ENCODE measurements at regions not wholly inside any gene's neighbourhood (a gene's known extent, or its start where the extent isn't known, plus 50 kb on each side); places are given as distances from the start of the nearest gene placed in this dataset.

DNA sequence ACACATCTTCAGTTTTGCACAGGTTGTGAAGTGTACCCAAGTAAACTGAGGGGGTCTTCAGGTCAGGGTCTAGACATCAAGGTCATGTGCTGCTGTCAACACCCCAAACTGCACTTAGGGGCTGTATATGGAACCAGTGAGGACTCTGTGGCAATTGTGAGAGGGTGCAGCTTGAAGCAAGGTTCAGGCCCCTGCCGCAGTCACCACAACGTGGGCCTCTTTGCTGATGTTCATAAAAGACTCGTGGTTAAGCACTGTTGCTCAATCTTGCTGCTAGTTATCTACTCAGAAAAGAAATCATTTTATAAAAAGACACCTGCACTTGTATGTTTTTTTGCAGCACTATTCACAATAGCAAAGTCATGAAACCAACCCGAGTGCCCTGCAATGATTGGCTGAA, 907.4 kb downstream of the UQCRFS1 start:
- TF ChIP-seq, protein P1, sequence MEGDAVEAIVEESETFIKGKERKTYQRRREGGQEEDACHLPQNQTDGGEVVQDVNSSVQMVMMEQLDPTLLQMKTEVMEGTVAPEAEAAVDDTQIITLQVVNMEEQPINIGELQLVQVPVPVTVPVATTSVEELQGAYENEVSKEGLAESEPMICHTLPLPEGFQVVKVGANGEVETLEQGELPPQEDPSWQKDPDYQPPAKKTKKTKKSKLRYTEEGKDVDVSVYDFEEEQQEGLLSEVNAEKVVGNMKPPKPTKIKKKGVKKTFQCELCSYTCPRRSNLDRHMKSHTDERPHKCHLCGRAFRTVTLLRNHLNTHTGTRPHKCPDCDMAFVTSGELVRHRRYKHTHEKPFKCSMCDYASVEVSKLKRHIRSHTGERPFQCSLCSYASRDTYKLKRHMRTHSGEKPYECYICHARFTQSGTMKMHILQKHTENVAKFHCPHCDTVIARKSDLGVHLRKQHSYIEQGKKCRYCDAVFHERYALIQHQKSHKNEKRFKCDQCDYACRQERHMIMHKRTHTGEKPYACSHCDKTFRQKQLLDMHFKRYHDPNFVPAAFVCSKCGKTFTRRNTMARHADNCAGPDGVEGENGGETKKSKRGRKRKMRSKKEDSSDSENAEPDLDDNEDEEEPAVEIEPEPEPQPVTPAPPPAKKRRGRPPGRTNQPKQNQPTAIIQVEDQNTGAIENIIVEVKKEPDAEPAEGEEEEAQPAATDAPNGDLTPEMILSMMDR (IDR thresholded peaks at IDR 0.05; ENCODE audit: low read depth, low read length, missing control alignments): no peak
- DNase-seq (ENCODE audit: extremely low read depth, low read depth): no peak
- H3K4me3 ChIP-seq (replicated peaks; ENCODE audit: low read depth, low read length): no peak overlapping the region

DNA sequence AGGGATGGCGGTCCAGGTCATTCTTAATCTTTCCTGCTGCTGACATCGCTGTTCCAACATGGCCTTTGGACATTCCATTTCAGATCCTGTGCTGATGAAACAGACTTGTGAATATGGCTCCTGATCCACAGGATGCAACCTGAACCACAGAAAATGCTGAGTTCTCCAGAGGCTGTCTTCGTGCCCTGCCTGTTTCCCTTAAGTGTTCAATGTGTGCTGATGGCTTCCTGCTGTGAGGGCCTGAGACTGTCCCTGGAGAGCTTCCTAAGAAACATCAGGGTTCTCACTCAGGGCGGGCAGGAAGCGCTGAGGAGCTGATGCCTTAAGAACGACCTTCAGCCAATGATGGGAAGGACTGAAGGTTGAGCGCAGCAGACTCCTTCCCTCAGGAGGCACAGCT, 909.4 kb downstream of the UQCRFS1 start:
- DNase-seq (ENCODE audit: extremely low read depth, low read depth): no peak
- no peak overlapping the region for H3K4me3 ChIP-seq (replicated peaks; ENCODE audit: low read depth, low read length)
- TF ChIP-seq, protein P1 (IDR thresholded peaks at IDR 0.05; ENCODE audit: low read depth, low read length, missing control alignments): no peak

DNA sequence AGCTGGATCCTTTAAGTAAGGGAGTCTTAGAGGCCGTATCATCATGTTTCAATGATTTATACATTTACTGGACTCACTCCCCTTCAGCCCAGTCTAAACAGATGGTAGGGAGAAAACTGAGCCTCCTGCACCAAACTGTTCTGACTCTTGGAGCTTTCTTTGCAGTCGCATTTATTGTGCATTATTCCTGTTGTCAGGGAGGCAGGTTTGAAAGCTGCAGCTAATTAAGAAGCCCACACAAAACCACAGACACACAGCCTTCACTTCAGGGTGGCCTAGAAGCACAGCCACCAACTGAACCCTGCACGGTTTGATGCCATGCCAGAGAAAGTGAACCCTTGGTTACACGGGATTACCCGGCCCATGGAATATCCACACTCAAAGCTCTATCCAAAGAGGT, 911.0 kb downstream of the UQCRFS1 start:
- peak; percentile 21 for DNase-seq (ENCODE audit: extremely low read depth, low read depth)
- TF ChIP-seq, protein P1 (IDR thresholded peaks at IDR 0.05; ENCODE audit: low read depth, low read length, missing control alignments): no peak
- no peak overlapping the region for H3K4me3 ChIP-seq (replicated peaks; ENCODE audit: low read depth, low read length)

DNA sequence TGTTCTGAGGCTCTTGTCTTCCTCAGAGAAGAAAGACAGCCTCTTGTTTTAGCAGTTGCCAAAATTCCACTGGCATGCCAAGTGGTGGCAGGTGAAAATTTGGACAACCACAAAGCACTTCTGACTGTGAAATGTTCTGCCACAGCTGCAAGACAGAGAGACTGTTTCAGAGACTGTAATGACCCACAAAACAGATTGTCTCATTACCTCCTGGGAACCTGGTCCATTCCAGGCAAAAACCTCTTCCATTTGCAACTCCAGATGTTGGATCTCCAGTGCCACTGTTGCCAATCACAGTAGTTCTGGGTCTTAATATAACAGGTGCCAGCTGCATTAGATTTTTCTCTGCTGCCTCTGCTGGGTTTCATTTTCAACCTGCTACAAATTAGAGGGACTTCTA, 911.5 kb downstream of the UQCRFS1 start:
- TF ChIP-seq, protein P1 (IDR thresholded peaks at IDR 0.05; ENCODE audit: low read depth, low read length, missing control alignments): no peak
- DNase-seq (ENCODE audit: extremely low read depth, low read depth): no peak

DNA sequence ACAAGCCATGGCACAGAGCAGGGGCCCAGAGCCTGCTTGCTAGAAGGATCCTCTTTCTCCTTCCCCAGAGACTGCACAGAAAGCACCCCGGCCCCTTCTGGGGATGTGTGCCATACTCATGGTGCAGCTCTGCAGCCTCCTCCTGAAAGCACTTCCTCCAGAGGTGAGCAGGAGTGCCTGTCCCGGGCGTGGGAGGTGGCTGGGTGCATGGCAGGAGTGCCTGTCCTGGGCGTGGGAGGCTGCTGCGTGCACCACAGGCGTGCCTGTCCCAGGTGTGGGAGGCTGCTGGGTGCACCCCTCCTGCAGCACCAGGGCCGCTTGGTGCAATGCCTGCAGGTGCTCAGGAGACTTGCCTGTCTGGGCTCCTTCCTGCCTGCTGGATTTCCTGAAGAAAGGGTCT, 913.3 kb downstream of the UQCRFS1 start:
- H3K4me3 ChIP-seq (replicated peaks; ENCODE audit: low read depth, low read length): no peak overlapping the region
- TF ChIP-seq, protein P1 (IDR thresholded peaks at IDR 0.05; ENCODE audit: low read depth, low read length, missing control alignments): no peak
- DNase-seq (ENCODE audit: extremely low read depth, low read depth): no peak

More for the DNA sequence above, 911.5 kb downstream of the UQCRFS1 start:
- H3K4me3 ChIP-seq (replicated peaks; ENCODE audit: low read depth, low read length): no peak overlapping the region

DNA sequence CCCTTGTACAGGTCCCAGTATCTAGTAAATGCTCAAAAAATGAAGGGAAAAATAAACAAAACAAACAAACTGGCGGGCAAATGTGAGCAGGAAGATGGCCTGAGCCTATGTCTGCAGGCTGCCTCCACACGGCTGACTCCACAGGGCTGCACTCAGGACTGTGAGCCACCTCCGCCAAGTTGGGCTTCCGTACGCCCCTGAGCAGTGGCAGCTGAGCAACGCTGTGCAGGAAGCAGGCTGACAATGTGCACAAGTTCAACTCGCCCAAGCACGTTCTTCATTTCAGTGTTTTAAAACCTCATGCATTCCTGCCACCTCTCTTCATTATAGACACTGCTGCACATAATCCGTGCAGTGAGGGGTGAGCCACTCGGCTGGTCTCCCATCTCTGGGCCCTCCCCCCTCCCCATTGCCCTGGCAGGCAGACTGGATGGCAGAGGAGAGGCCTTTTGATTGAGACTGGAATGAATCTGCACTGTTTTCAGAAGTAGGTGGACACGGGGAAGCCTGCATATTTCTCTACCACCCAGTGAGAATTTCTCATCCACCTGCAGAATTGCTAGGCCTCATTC, 915.3 kb downstream of the UQCRFS1 start:
- TF ChIP-seq, protein P1 (IDR thresholded peaks at IDR 0.05; ENCODE audit: low read depth, low read length, missing control alignments): no peak
- H3K4me3 ChIP-seq (replicated peaks; ENCODE audit: low read depth, low read length): no peak overlapping the region
- DNase-seq (ENCODE audit: extremely low read depth, low read depth): no peak

DNA sequence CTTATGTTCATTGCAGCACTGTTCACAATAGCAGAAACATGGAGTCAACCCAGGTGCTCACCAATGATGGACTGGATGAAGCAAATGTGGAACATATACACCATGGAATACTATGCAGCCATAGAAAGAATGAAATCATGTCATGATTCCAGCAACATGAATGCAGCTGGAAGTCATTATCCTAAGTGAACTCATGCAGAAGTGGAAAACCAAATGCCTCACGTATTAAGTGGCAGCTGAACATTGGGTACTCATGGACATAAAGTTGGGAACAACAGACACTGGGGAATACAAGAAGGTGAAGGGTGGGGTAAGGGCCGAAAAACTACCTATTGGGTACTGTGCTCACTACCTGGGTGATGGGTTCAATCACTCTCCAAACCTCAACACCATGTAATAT, 915.9 kb downstream of the UQCRFS1 start:
- DNase-seq (ENCODE audit: extremely low read depth, low read depth): no peak
- H3K4me3 ChIP-seq (replicated peaks; ENCODE audit: low read depth, low read length): no peak overlapping the region
- TF ChIP-seq, protein P1 (IDR thresholded peaks at IDR 0.05; ENCODE audit: low read depth, low read length, missing control alignments): no peak
